ENCODE measurements at regions not wholly inside any gene's neighbourhood (a gene's known extent, or its start where the extent isn't known, plus 50 kb on each side); places are given as distances from the start of the nearest gene placed in this dataset.
"Not testable (repeated sequence)": the region's sequence is repeated elsewhere in the genome, so short reads cannot be mapped to it uniquely, and the experiment has no call there.

- Histone ChIP-seq H3K79me1 (ENCODE audit: low read length) (no peaks in the 10 kb centered on the region), H3K4me2 (ENCODE audit: low read length) (no peak overlapping the region), H3K18ac (ENCODE audit: low read length) (no peak overlapping the region), H3K4ac (ENCODE audit: low read depth, low read length) (no peak overlapping the region), H3K4me3 (ENCODE audit: low read length) (no peak overlapping the region), H4K8ac (ENCODE audit: low read depth, low read length) (no peak overlapping the region), H4K5ac (ENCODE audit: low read length) (no peak overlapping the region), H2BK5ac (ENCODE audit: low read length) (no peak overlapping the region), H3K27me3 (ENCODE audit: insufficient read depth, low read length, poor library complexity) (no peaks in the 10 kb centered on the region), H3K79me2 (ENCODE audit: control insufficient read depth, insufficient read depth, low read length) (no peaks in the 10 kb centered on the region), H3K36me3 (ENCODE audit: control insufficient read depth, insufficient read depth, low read length) (no peaks in the 10 kb centered on the region), H2AK5ac (ENCODE audit: low read length) (no peak overlapping the region), H2BK15ac (replicated peaks; ENCODE audit: low read depth) (no peak overlapping the region), H3K56ac (ENCODE audit: low read length) (no peak overlapping the region), H3K27ac (ENCODE audit: low read depth, low read length) (no peak overlapping the region), H3K23ac (ENCODE audit: low read length) (no peak overlapping the region), H2BK120ac (ENCODE audit: low read depth, low read length) (no peak overlapping the region), H3K9ac (ENCODE audit: low read length) (no peak overlapping the region), H3K4me1 (ENCODE audit: control insufficient read depth, low read depth, low read length) (no peaks in the 10 kb centered on the region)
- WGBS (ENCODE audit: extremely low coverage, insufficient coverage, low lambda C conversion rate): no CpG with 5 or more reads among the region's 3 CpGs
- no peak for DNase-seq
These were observed 184.1 kb downstream of the PSMG1 start for GRCh38 chr21:38999161-38999560.

- H3K4me2 ChIP-seq (ENCODE audit: low read length); H3K79me1 ChIP-seq (ENCODE audit: low read length); DNase-seq; H3K18ac ChIP-seq (ENCODE audit: low read length); H3K4me1 ChIP-seq (ENCODE audit: control insufficient read depth, low read depth, low read length); H2BK5ac ChIP-seq (ENCODE audit: low read length); H2BK120ac ChIP-seq (ENCODE audit: low read depth, low read length); H3K9ac ChIP-seq (ENCODE audit: low read length); H3K23ac ChIP-seq (ENCODE audit: low read length); H3K27me3 ChIP-seq (ENCODE audit: insufficient read depth, low read length, poor library complexity); H3K56ac ChIP-seq (ENCODE audit: low read length); H2BK15ac ChIP-seq (replicated peaks; ENCODE audit: low read depth); H3K79me2 ChIP-seq (ENCODE audit: control insufficient read depth, insufficient read depth, low read length); H4K8ac ChIP-seq (ENCODE audit: low read depth, low read length); H3K4me3 ChIP-seq (ENCODE audit: low read length); H4K5ac ChIP-seq (ENCODE audit: low read length); H3K27ac ChIP-seq (ENCODE audit: low read depth, low read length); H3K36me3 ChIP-seq (ENCODE audit: control insufficient read depth, insufficient read depth, low read length); H2AK5ac ChIP-seq (ENCODE audit: low read length); H3K4ac ChIP-seq (ENCODE audit: low read depth, low read length): not testable (repeated sequence)
- no CpG with 5 or more reads among the region's 7 CpGs for WGBS (ENCODE audit: extremely low coverage, insufficient coverage, low lambda C conversion rate)
These were observed 185.0 kb downstream of the PSMG1 start for GRCh38 chr21:38998281-38998680.

- not testable (repeated sequence) for DNase-seq; H3K79me2 ChIP-seq (ENCODE audit: control insufficient read depth, insufficient read depth, low read length); H4K8ac ChIP-seq (ENCODE audit: low read depth, low read length); H4K5ac ChIP-seq (ENCODE audit: low read length); H3K27me3 ChIP-seq (ENCODE audit: insufficient read depth, low read length, poor library complexity); H3K79me1 ChIP-seq (ENCODE audit: low read length); H3K4ac ChIP-seq (ENCODE audit: low read depth, low read length); H3K4me1 ChIP-seq (ENCODE audit: control insufficient read depth, low read depth, low read length); H3K4me3 ChIP-seq (ENCODE audit: low read length); H3K18ac ChIP-seq (ENCODE audit: low read length); H3K36me3 ChIP-seq (ENCODE audit: control insufficient read depth, insufficient read depth, low read length); H2BK5ac ChIP-seq (ENCODE audit: low read length); H3K9ac ChIP-seq (ENCODE audit: low read length); H2AK5ac ChIP-seq (ENCODE audit: low read length); H3K4me2 ChIP-seq (ENCODE audit: low read length); H3K56ac ChIP-seq (ENCODE audit: low read length); H3K23ac ChIP-seq (ENCODE audit: low read length); H3K27ac ChIP-seq (ENCODE audit: low read depth, low read length); H2BK15ac ChIP-seq (replicated peaks; ENCODE audit: low read depth); H2BK120ac ChIP-seq (ENCODE audit: low read depth, low read length)
- WGBS (ENCODE audit: extremely low coverage, insufficient coverage, low lambda C conversion rate): no CpG with 5 or more reads among the region's 3 CpGs
These were observed 185.4 kb downstream of the PSMG1 start for GRCh38 chr21:38997843-38998175.

GRCh38 chr21:38997051-38997842 is 186.0 kb downstream of the PSMG1 start:
- Histone ChIP-seq H3K27ac (ENCODE audit: low read depth, low read length) (no peak overlapping the region), H2BK5ac (ENCODE audit: low read length) (no peak overlapping the region), H4K8ac (ENCODE audit: low read depth, low read length) (no peak overlapping the region), H3K9ac (ENCODE audit: low read length) (no peak overlapping the region), H2AK5ac (ENCODE audit: low read length) (no peak overlapping the region), H4K5ac (ENCODE audit: low read length) (no peak overlapping the region), H3K4me3 (ENCODE audit: low read length) (no peak overlapping the region), H3K79me2 (ENCODE audit: control insufficient read depth, insufficient read depth, low read length) (no peaks in the 10 kb centered on the region), H3K56ac (ENCODE audit: low read length) (no peak overlapping the region), H3K79me1 (ENCODE audit: low read length) (no peaks in the 10 kb centered on the region), H3K4me2 (ENCODE audit: low read length) (no peak overlapping the region), H2BK120ac (ENCODE audit: low read depth, low read length) (no peak overlapping the region), H3K36me3 (ENCODE audit: control insufficient read depth, insufficient read depth, low read length) (no peaks in the 10 kb centered on the region), H3K4ac (ENCODE audit: low read depth, low read length) (no peak overlapping the region), H3K27me3 (ENCODE audit: insufficient read depth, low read length, poor library complexity) (no peaks in the 10 kb centered on the region), H3K4me1 (ENCODE audit: control insufficient read depth, low read depth, low read length) (peaks cover 2% of the 10 kb centered on the region), H3K18ac (ENCODE audit: low read length) (no peak overlapping the region), H2BK15ac (replicated peaks; ENCODE audit: low read depth) (no peak overlapping the region), H3K23ac (ENCODE audit: low read length) (no peak overlapping the region)
- no CpG with 5 or more reads among the region's 10 CpGs for WGBS (ENCODE audit: extremely low coverage, insufficient coverage, low lambda C conversion rate)
- DNase-seq: no peak

- no peak overlapping the region for H2BK5ac ChIP-seq (ENCODE audit: low read length)
- no peaks in the 10 kb centered on the region for H3K36me3 ChIP-seq (ENCODE audit: control insufficient read depth, insufficient read depth, low read length)
- no peak overlapping the region for H3K23ac ChIP-seq (ENCODE audit: low read length)
- H3K4me3 ChIP-seq (ENCODE audit: low read length): no peak overlapping the region
- H3K4ac ChIP-seq (ENCODE audit: low read depth, low read length): no peak overlapping the region
- H3K18ac ChIP-seq (ENCODE audit: low read length): no peak overlapping the region
- WGBS (ENCODE audit: extremely low coverage, insufficient coverage, low lambda C conversion rate): no CpG with 5 or more reads among the region's 2 CpGs
- H4K8ac ChIP-seq (ENCODE audit: low read depth, low read length): no peak overlapping the region
- no peaks in the 10 kb centered on the region for H3K79me2 ChIP-seq (ENCODE audit: control insufficient read depth, insufficient read depth, low read length)
- H3K4me1 ChIP-seq (ENCODE audit: control insufficient read depth, low read depth, low read length): peaks cover 2% of the 10 kb centered on the region
- DNase-seq: no peak
- H3K9ac ChIP-seq (ENCODE audit: low read length): no peak overlapping the region
- no peaks in the 10 kb centered on the region for H3K79me1 ChIP-seq (ENCODE audit: low read length)
- no peaks in the 10 kb centered on the region for H3K27me3 ChIP-seq (ENCODE audit: insufficient read depth, low read length, poor library complexity)
- no peak overlapping the region for H3K4me2 ChIP-seq (ENCODE audit: low read length)
- H4K5ac ChIP-seq (ENCODE audit: low read length): no peak overlapping the region
- no peak overlapping the region for H2BK120ac ChIP-seq (ENCODE audit: low read depth, low read length)
- no peak overlapping the region for H2BK15ac ChIP-seq (replicated peaks; ENCODE audit: low read depth)
- no peak overlapping the region for H3K56ac ChIP-seq (ENCODE audit: low read length)
- H3K27ac ChIP-seq (ENCODE audit: low read depth, low read length): no peak overlapping the region
- H2AK5ac ChIP-seq (ENCODE audit: low read length): no peak overlapping the region
These were observed 186.9 kb downstream of the PSMG1 start for GRCh38 chr21:38996355-38996754.

GRCh38 chr21:38995731-38996130 is 187.5 kb downstream of the PSMG1 start:
- Histone ChIP-seq H2AK5ac (ENCODE audit: low read length) (no peak overlapping the region), H3K9ac (ENCODE audit: low read length) (no peak overlapping the region), H2BK120ac (ENCODE audit: low read depth, low read length) (no peak overlapping the region), H3K4ac (ENCODE audit: low read depth, low read length) (no peak overlapping the region), H3K36me3 (ENCODE audit: control insufficient read depth, insufficient read depth, low read length) (no peaks in the 10 kb centered on the region), H4K8ac (ENCODE audit: low read depth, low read length) (no peak overlapping the region), H3K56ac (ENCODE audit: low read length) (no peak overlapping the region), H2BK5ac (ENCODE audit: low read length) (no peak overlapping the region), H4K5ac (ENCODE audit: low read length) (no peak overlapping the region), H3K27ac (ENCODE audit: low read depth, low read length) (no peak overlapping the region), H2BK15ac (replicated peaks; ENCODE audit: low read depth) (no peak overlapping the region), H3K18ac (ENCODE audit: low read length) (no peak overlapping the region), H3K79me1 (ENCODE audit: low read length) (no peaks in the 10 kb centered on the region), H3K27me3 (ENCODE audit: insufficient read depth, low read length, poor library complexity) (no peaks in the 10 kb centered on the region), H3K4me2 (ENCODE audit: low read length) (no peak overlapping the region), H3K79me2 (ENCODE audit: control insufficient read depth, insufficient read depth, low read length) (no peaks in the 10 kb centered on the region), H3K4me3 (ENCODE audit: low read length) (no peak overlapping the region), H3K4me1 (ENCODE audit: control insufficient read depth, low read depth, low read length) (peaks cover 2% of the 10 kb centered on the region), H3K23ac (ENCODE audit: low read length) (no peak overlapping the region)
- WGBS (ENCODE audit: extremely low coverage, insufficient coverage, low lambda C conversion rate): no CpG with 5 or more reads among the region's 5 CpGs
- no peak for DNase-seq
